Endothelial cell of umbilical vein (primary cell): ENCODE measurements at regions not wholly inside any gene's neighbourhood (a gene's known extent, or its start where the extent isn't known, plus 50 kb on each side); places are given as distances from the start of the nearest gene placed in this dataset.

Experiments
- BruUV-seq: library from RNA; stranded (reverse); fragments of 400-500 nt; replicated peaks from 2 replicates; lab custom pipeline; 2021; lab: Mats Ljungman, UMichigan
- CTCF ChIA-PET: fragments of 300-600, 350-600 bp; sonication (Branson Sonifier 250); formaldehyde crosslinking; loops from one replicate; lab custom pipeline; 2021; ENCODE audit warnings: antibody characterized with exemption, inconsistent platforms; lab: Charles Lee
- POLR2A ChIA-PET: fragments of 300-600, 350-600 bp; sonication (Branson Sonifier 250); formaldehyde crosslinking; loops from one replicate; lab custom pipeline; 2021; ENCODE audit warnings: antibody characterized with exemption, inconsistent platforms; lab: Charles Lee
- DNase-seq: peaks from one replicate; pipeline ENCODE4 v3.0.0-alpha.2; 2011; ENCODE audit warnings: low read depth, low spot score
- FAIRE-seq: peaks from 2 replicates; lab custom pipeline; 2011; peaks lifted over from hg19 to GRCh38; lab: Jason Lieb, UNC
- H2AFZ ChIP-seq: 2 replicates; pipeline ENCODE4 v1.6.0; 2012; ENCODE audit warnings: low read depth, low read length, control low read depth, inconsistent platforms
- H3K27ac ChIP-seq: 2 replicates; pipeline ENCODE4 v1.5.1; 2011; ENCODE audit warnings: low read depth, mild to moderate bottlenecking, control low read depth, low read length, moderate library complexity; ENCODE audit not compliant: insufficient read depth
- H3K27me3 ChIP-seq, 2 experiments: 2 replicates each; pipeline versions ENCODE4 v1.6.0 to v1.6.1; 2011; ENCODE audit warnings: low read length in 2 of 2, mixed read lengths in 1 of 2; ENCODE audit not compliant: control insufficient read depth in 2 of 2, insufficient read depth in 2 of 2
- H3K36me3 ChIP-seq, 2 experiments: 2 replicates in 1 of 2; 3 replicates in 1 of 2; pipeline ENCODE4 v1.5.1; 2011; ENCODE audit warnings: low read length in 2 of 2, mild to moderate bottlenecking in 1 of 2, moderate library complexity in 1 of 2; ENCODE audit not compliant: control insufficient read depth in 2 of 2, insufficient read depth in 2 of 2; ENCODE audit errors: extremely low read depth in 1 of 2
- H3K4me1 ChIP-seq: 3 replicates; pipeline ENCODE4 v1.5.1; 2011; ENCODE audit warnings: mild to moderate bottlenecking, low read length; ENCODE audit not compliant: control insufficient read depth, insufficient read depth; ENCODE audit errors: extremely low read depth
- H3K4me2 ChIP-seq: 2 replicates; pipeline ENCODE4 v1.6.1; 2011; ENCODE audit warnings: low read length, control low read depth, mixed read lengths; ENCODE audit not compliant: insufficient read depth
- H3K4me3 ChIP-seq, 3 experiments: fragments of 200-600 bp in 1 of 3; sonication (generic), shearing (Covaris generic) in 1 of 3; replicated peaks in 1 of 3; 2 replicates each; pipeline ENCODE4 v1.5.1; 2011 to 2016; ENCODE audit warnings: control low read depth in 3 of 3, low read length in 3 of 3, mild to moderate bottlenecking in 2 of 3, inconsistent platforms in 1 of 3, low read depth in 1 of 3, moderate library complexity in 1 of 3; ENCODE audit not compliant: insufficient read depth in 1 of 3
- H3K79me2 ChIP-seq: 2 replicates; pipeline ENCODE4 v1.6.0; 2012; ENCODE audit warnings: low read length, inconsistent platforms; ENCODE audit not compliant: control insufficient read depth, insufficient read depth
- H3K9ac ChIP-seq: replicated peaks from 2 replicates; pipeline ENCODE3; 2011; ENCODE audit warnings: low read length, control low read depth; ENCODE audit not compliant: insufficient read depth; ENCODE audit errors: extremely low read depth
- H3K9me1 ChIP-seq: replicated peaks from 3 replicates; pipeline ENCODE4 v1.6.0; 2011; ENCODE audit warnings: mild to moderate bottlenecking, low read length; ENCODE audit not compliant: control insufficient read depth, insufficient read depth; ENCODE audit errors: extremely low read depth
- H3K9me3 ChIP-seq: replicated peaks from 2 replicates; pipeline ENCODE4 v1.5.1; 2012; ENCODE audit warnings: low read length, inconsistent platforms; ENCODE audit not compliant: control insufficient read depth, insufficient read depth
- H4K20me1 ChIP-seq: replicated peaks from 2 replicates; pipeline ENCODE3; 2011; ENCODE audit warnings: mild to moderate bottlenecking, low read length; ENCODE audit not compliant: control insufficient read depth, insufficient read depth; ENCODE audit errors: extremely low read depth
- EZH2 ChIP-seq: IDR thresholded peaks from 2 replicates; pipeline ENCODE4 v1.6.1; 2012; ENCODE audit warnings: borderline replicate concordance, low read depth, mild to moderate bottlenecking, moderate library complexity, low read length, inconsistent platforms; ENCODE audit not compliant: severe bottlenecking
- FOS ChIP-seq: IDR thresholded peaks from 2 replicates; pipeline ENCODE4 v1.6.1; 2011; ENCODE audit warnings: mild to moderate bottlenecking, low read length, moderate library complexity, borderline replicate concordance; ENCODE audit not compliant: insufficient read depth
- GATA2 ChIP-seq: IDR thresholded peaks from 2 replicates; pipeline ENCODE4 v1.7.0; 2011; ENCODE audit warnings: low read depth, mild to moderate bottlenecking, moderate library complexity, mixed read lengths, low read length; ENCODE audit not compliant: insufficient read length, insufficient read depth
- JUN ChIP-seq: IDR thresholded peaks from 2 replicates; pipeline ENCODE4 v1.6.1; 2011; ENCODE audit warnings: borderline replicate concordance, low read depth; ENCODE audit not compliant: insufficient read length, insufficient read depth
- MYC ChIP-seq: IDR thresholded peaks from one replicate; pipeline ENCODE4 v1.6.1; 2011; ENCODE audit warnings: mild to moderate bottlenecking, low read depth, low read length
- POLR2A ChIP-seq: IDR thresholded peaks from 2 replicates; pipeline ENCODE4 v1.6.1; 2012; ENCODE audit warnings: low read depth, mild to moderate bottlenecking, control low read depth, low read length
- POLR2AphosphoS5 ChIP-seq: IDR thresholded peaks from 2 replicates; pipeline ENCODE4 v1.6.1; 2012; ENCODE audit warnings: low read depth, mild to moderate bottlenecking, control low read depth, low read length, moderate library complexity; ENCODE audit not compliant: insufficient read depth
- dilution Hi-C: fragments of 300-500 bp; cut with MboI; formaldehyde crosslinking; loops from one replicate; pipeline ENCODE4 v1.15.0; 2019; ENCODE audit warnings: low sequenced_read_pairs; ENCODE audit not compliant: extremely low pct_ligation_motif_present
- intact Hi-C: fragments of 100-400 bp; cut with micrococcal nuclease; formaldehyde crosslinking; loops from one replicate; pipeline ENCODE4 v1.10.0; 2022
- TF ChIP-seq, protein P1 (sequence below): IDR thresholded peaks from 2 replicates; pipeline ENCODE4 v1.6.1; 2011; ENCODE audit not compliant: insufficient read depth, insufficient read length
- TF ChIP-seq, protein P2 (sequence below), 2 donors: IDR thresholded peaks; 1 replicate in 1 of 2; 2 replicates in 1 of 2; pipeline ENCODE4 v1.5.1; 2011; ENCODE audit warnings: low read length in 2 of 2, mild to moderate bottlenecking in 2 of 2, moderate library complexity in 2 of 2, control low read depth in 1 of 2, inconsistent platforms in 1 of 2, low read depth in 1 of 2; ENCODE audit not compliant: insufficient read depth in 1 of 2; ENCODE audit errors: extremely low read depth in 1 of 2

DNA sequence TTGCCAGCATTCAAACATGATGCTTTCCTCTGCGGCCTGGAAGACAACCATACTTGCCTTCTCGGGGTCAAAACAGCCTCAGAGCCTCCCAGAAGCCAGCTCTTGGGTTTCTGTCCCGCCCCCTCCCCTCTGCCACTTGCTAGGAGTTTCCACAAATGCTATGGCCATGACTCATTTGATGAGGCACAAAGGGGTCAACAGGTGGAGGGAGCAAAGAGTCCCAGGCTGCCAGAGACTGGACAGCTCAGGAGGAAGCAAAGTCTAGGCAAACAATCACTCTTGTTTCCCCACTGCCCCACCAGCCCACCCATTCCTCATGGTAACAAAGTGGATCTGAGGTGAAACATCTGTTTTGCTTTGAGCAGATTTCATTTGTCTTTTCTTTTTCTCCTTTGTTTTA, 551.1 kb downstream of the TNS1 start:
- CTCF ChIA-PET, result interaction anchor here (1.5 kb wide), 1 partner anchor 25 kb away, joined by 3 read pairs; no protein-coding TSS in a partner anchor
- Histone ChIP-seq H3K9ac (no peak overlapping the region), H3K4me2 (no peak overlapping the region)

DNA sequence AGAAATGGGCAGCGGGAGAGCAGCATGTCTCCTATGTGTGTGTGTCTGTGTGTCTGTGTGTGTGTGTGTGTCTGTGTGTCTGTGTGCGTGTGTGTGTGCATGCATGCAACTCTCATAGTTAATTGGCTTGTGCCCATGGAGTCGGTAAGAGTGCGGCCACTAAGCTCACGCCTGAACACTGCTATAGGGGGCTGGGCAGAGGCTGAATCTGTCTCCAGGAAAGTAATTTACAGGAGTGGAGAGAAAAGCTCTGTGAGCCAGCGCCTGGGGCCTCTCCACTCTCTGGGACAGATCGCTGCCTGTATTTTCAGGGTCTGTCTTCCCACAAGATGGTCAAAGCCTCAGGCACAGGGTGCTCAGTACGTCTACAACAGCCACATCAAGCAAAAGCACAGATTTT, 553.4 kb downstream of the TNS1 start:
- Histone ChIP-seq H3K36me3 (no peaks in the 10 kb centered on the region), H3K9me1 (no peaks in the 10 kb centered on the region), H3K9me3 (no peaks in the 10 kb centered on the region), H3K4me3 (no peak overlapping the region), H3K4me2 (no peak overlapping the region), H3K9ac (no peak overlapping the region), H4K20me1 (no peaks in the 10 kb centered on the region), H3K27ac (no peak overlapping the region), H3K4me1 (no peaks in the 10 kb centered on the region), H3K27me3 (no peaks in the 10 kb centered on the region), H3K79me2 (no peaks in the 10 kb centered on the region), H2AFZ (no peak overlapping the region)
- intact Hi-C loops (no loop called here), dilution Hi-C loops (no loop called here)
- BruUV-seq, result no TSS peak
- CTCF ChIA-PET, result no interaction called here
- POLR2A ChIA-PET, result no interaction called here
- no peak for FAIRE-seq
- no peak for DNase-seq
- TF ChIP-seq POLR2A, result no peak
- no peak for TF ChIP-seq POLR2AphosphoS5
- TF ChIP-seq JUN, result no peak
- TF ChIP-seq, protein P1, sequence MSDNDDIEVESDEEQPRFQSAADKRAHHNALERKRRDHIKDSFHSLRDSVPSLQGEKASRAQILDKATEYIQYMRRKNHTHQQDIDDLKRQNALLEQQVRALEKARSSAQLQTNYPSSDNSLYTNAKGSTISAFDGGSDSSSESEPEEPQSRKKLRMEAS, result no peak
- no peak for TF ChIP-seq FOS
- TF ChIP-seq EZH2, result no peak
- no peak for TF ChIP-seq MYC
- TF ChIP-seq, protein P2, sequence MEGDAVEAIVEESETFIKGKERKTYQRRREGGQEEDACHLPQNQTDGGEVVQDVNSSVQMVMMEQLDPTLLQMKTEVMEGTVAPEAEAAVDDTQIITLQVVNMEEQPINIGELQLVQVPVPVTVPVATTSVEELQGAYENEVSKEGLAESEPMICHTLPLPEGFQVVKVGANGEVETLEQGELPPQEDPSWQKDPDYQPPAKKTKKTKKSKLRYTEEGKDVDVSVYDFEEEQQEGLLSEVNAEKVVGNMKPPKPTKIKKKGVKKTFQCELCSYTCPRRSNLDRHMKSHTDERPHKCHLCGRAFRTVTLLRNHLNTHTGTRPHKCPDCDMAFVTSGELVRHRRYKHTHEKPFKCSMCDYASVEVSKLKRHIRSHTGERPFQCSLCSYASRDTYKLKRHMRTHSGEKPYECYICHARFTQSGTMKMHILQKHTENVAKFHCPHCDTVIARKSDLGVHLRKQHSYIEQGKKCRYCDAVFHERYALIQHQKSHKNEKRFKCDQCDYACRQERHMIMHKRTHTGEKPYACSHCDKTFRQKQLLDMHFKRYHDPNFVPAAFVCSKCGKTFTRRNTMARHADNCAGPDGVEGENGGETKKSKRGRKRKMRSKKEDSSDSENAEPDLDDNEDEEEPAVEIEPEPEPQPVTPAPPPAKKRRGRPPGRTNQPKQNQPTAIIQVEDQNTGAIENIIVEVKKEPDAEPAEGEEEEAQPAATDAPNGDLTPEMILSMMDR (IDR thresholded peaks at IDR 0.05; ENCODE audit: extremely low read depth in 1 of 2, insufficient read depth in 1 of 2, low read depth in 1 of 2, low read length in 2 of 2), result no peak
- no peak for TF ChIP-seq GATA2

More for the DNA sequence above, 551.1 kb downstream of the TNS1 start:
- Histone ChIP-seq H3K4me1 (no peaks in the 10 kb centered on the region), H2AFZ (no peak overlapping the region), H3K9me1 (no peaks in the 10 kb centered on the region), H3K4me3 (no peak overlapping the region), H3K36me3 (no peaks in the 10 kb centered on the region), H3K27ac (no peak overlapping the region), H3K27me3 (no peaks in the 10 kb centered on the region), H4K20me1 (no peaks in the 10 kb centered on the region), H3K9me3 (no peaks in the 10 kb centered on the region), H3K79me2 (no peaks in the 10 kb centered on the region)
- intact Hi-C loops, result no loop called here
- FAIRE-seq, result no peak
- dilution Hi-C loops, result no loop called here
- DNase-seq, result peak; percentile 2
- POLR2A ChIA-PET, result no interaction called here
- BruUV-seq, result no TSS peak
- TF ChIP-seq FOS (peak; percentile 22), EZH2 (no peak), GATA2 (no peak)
